GM12878 (cell line): ENCODE measurements at regions not wholly inside any gene's neighbourhood (a gene's known extent, or its start where the extent isn't known, plus 50 kb on each side); places are given as distances from the start of the nearest gene placed in this dataset.

Experiments used
- ATAC-seq: fragments of 200-7000 bp; cut with Tn5 transposase; 3 replicates; pipeline ENCODE4 v1.9.1; 2020; ENCODE audit warnings: mild to moderate bottlenecking, moderate library complexity
- BruUV-seq: library from RNA; stranded (reverse); fragments of 400-500 nt; replicated peaks from 2 replicates; lab custom pipeline; 2021; lab: Mats Ljungman, UMichigan
- CTCF ChIA-PET: fragments of 300-600 bp; sonication (Branson Sonifier 250); formaldehyde crosslinking; extraction: SDS; loops from one replicate; lab custom pipeline; 2021; ENCODE audit warnings: inconsistent platforms; lab: Yijun Ruan, JAX
- POLR2A ChIA-PET: fragments of 350-600 bp; formaldehyde crosslinking; extraction: SDS; loops from one replicate; lab custom pipeline; 2021; ENCODE audit warnings: inconsistent platforms; lab: Charles Lee
- RAD21 ChIA-PET: fragments of 300-600 bp; sonication (Branson Sonifier 250); formaldehyde crosslinking; loops from one replicate; lab custom pipeline; 2023; ENCODE audit warnings: antibody characterized with exemption; ENCODE audit not compliant: unreplicated experiment; lab: Charles Lee
- SMC1A ChIA-PET: fragments of 300-600 bp; sonication (Branson Sonifier 250); formaldehyde crosslinking; loops from one replicate; lab custom pipeline; 2023; ENCODE audit not compliant: unreplicated experiment, uncharacterized antibody; lab: Charles Lee
- DNase-seq: peaks from one replicate; pipeline ENCODE4 v3.0.0-alpha.2; 2011; ENCODE audit warnings: low read depth, low spot score
- FAIRE-seq: peaks from 3 replicates; lab custom pipeline; 2011; peaks lifted over from hg19 to GRCh38; lab: Jason Lieb, UNC
- H2AFZ ChIP-seq: 2 replicates; pipeline ENCODE4 v1.6.0; 2011; ENCODE audit warnings: low read depth, low read length, control low read depth; ENCODE audit not compliant: control insufficient read depth
- H3K27ac ChIP-seq: 2 replicates; pipeline ENCODE4 v1.5.1; 2011; ENCODE audit warnings: control low read depth; ENCODE audit not compliant: control insufficient read depth, insufficient read depth
- H3K27me3 ChIP-seq, 2 experiments: replicated peaks in 1 of 2; 2 replicates each; pipeline versions ENCODE4 v1.6.0 to v1.6.1; 2011; ENCODE audit warnings: low read length in 1 of 2; ENCODE audit not compliant: control insufficient read depth in 2 of 2, insufficient read depth in 2 of 2
- H3K36me3 ChIP-seq, 2 experiments: 2 replicates each; pipeline ENCODE4 v1.5.1; 2011; ENCODE audit warnings: low read length in 1 of 2; ENCODE audit not compliant: control insufficient read depth in 2 of 2, insufficient read depth in 2 of 2
- H3K4me1 ChIP-seq: 2 replicates; pipeline ENCODE4 v1.6.1; 2011; ENCODE audit warnings: mild to moderate bottlenecking, low read length, moderate library complexity, mixed read lengths; ENCODE audit not compliant: control insufficient read depth, insufficient read depth
- H3K4me2 ChIP-seq: 2 replicates; pipeline ENCODE4 v1.6.0; 2011; ENCODE audit warnings: control low read depth; ENCODE audit not compliant: control insufficient read depth, insufficient read depth
- H3K4me3 ChIP-seq: fragments of 200-600 bp; sonication (generic); 2 replicates; pipeline ENCODE4 v1.5.1; 2016
- H3K79me2 ChIP-seq: 2 replicates; pipeline ENCODE4 v1.6.0; 2011; ENCODE audit warnings: low read length; ENCODE audit not compliant: control insufficient read depth, insufficient read depth
- H3K9ac ChIP-seq: 2 replicates; pipeline ENCODE4 v1.8.0; 2011; ENCODE audit warnings: low read length, control low read depth, mixed read lengths; ENCODE audit not compliant: control insufficient read depth, insufficient read depth
- H3K9me3 ChIP-seq: replicated peaks from 3 replicates; pipeline ENCODE4 v1.5.1; 2011; ENCODE audit warnings: mild to moderate bottlenecking, low read length; ENCODE audit not compliant: control insufficient read depth, insufficient read depth
- H4K20me1 ChIP-seq: 2 replicates; pipeline ENCODE4 v1.6.0; 2011; ENCODE audit not compliant: control insufficient read depth, insufficient read depth
- CREB1 ChIP-seq: IDR thresholded peaks from 2 replicates; pipeline ENCODE4 v1.6.1; 2012; ENCODE audit warnings: low read depth, mild to moderate bottlenecking, inconsistent platforms
- CREM ChIP-seq: IDR thresholded peaks from 2 replicates; pipeline ENCODE4 v1.6.1; 2014; ENCODE audit warnings: antibody characterized with exemption, low read depth
- DPF2 ChIP-seq: fragments of 450-650 bp; IDR thresholded peaks from 2 replicates; pipeline ENCODE4 v1.6.1; 2017; ENCODE audit warnings: mild to moderate bottlenecking
- KAT2A ChIP-seq: conservative IDR thresholded peaks from 2 replicates; pipeline ENCODE4 v1.6.1; 2011; ENCODE audit warnings: low read depth, low read length; ENCODE audit not compliant: control insufficient read depth
- RBBP5 ChIP-seq: fragments of 200-600 bp; sonication (generic); conservative IDR thresholded peaks from 2 replicates; pipeline ENCODE4 v1.6.1; 2016
- SUPT20H ChIP-seq: IDR thresholded peaks from 2 replicates; pipeline ENCODE4 v1.6.1; 2011; ENCODE audit warnings: low read depth, mild to moderate bottlenecking, low read length, moderate library complexity, borderline replicate concordance; ENCODE audit not compliant: control insufficient read depth
- TCF7 ChIP-seq: IDR thresholded peaks from 2 replicates; pipeline ENCODE4 v1.6.1; 2014; ENCODE audit warnings: antibody characterized with exemption, borderline replicate concordance
- ZNF622 ChIP-seq: fragments of 450-650 bp; IDR thresholded peaks from 2 replicates; pipeline ENCODE4 v1.6.1; 2017; ENCODE audit warnings: mild to moderate bottlenecking, inconsistent platforms
- WGBS: methylation state at CpG from one replicate; pipeline ENCODE4 v1.1.6; 2016; ENCODE audit warnings: low lambda C conversion rate; ENCODE audit not compliant: insufficient replicate concordance, insufficient coverage; ENCODE audit errors: missing lambda C conversion rate; 5-methylcytosine and 5-hydroxymethylcytosine counted together
- in situ Hi-C: fragments of 300-500 bp; cut with MboI; formaldehyde crosslinking; loops from 9 replicates; pipeline ENCODE4 v1.14.3; 2018; ENCODE audit warnings: mixed read lengths
- intact Hi-C: fragments of 100-400 bp; cut with micrococcal nuclease; formaldehyde crosslinking; loops from one replicate; pipeline ENCODE4 v1.14.2; 2022; ENCODE audit not compliant: unreplicated experiment
- TF ChIP-seq, protein P1 (sequence below): IDR thresholded peaks from 2 replicates; pipeline ENCODE4 v1.6.1; 2012; ENCODE audit warnings: low read depth, low read length, improper control_type of control experiment
- TF ChIP-seq, protein P2 (sequence below): IDR thresholded peaks from 2 replicates; pipeline ENCODE4 v1.6.1; 2012; ENCODE audit warnings: low read length, inconsistent platforms
- TF ChIP-seq, protein P3 (sequence below): IDR thresholded peaks from 2 replicates; pipeline ENCODE4 v1.6.1; 2012; ENCODE audit warnings: mild to moderate bottlenecking, low read depth, low read length

DNA sequence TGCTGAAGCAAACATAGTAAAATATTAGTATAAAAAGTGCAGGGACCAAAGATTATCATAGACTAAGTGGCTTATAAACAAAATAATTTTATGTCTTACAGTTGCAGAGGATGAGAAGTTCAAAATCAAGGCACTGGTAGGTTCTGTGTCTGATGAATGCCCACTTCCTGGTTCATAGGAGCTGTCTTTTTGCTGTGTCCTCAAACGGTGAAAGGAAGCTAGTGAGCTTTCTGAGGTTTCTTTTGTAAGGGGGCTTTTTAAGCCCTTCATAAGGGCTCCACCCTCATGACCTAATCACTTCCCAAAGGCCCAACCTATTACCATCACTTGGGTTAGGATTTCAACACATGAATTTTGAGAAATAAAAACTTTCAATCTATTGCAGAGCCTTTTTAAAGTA is 946.7 kb upstream of the ACVR2A start:
- Histone ChIP-seq H2AFZ (no peak overlapping the region), H3K9ac (no peak overlapping the region), H3K9me3 (no peaks in the 10 kb centered on the region), H3K4me2 (no peak overlapping the region), H3K27ac (no peak overlapping the region), H3K79me2 (no peaks in the 10 kb centered on the region), H3K4me1 (no peaks in the 10 kb centered on the region), H3K27me3 (peaks cover 0 to 2% of the 10 kb centered on the region in 2 experiments; a peak in 1 of 4 replicates), H3K36me3 (no peaks in the 10 kb centered on the region), H4K20me1 (no peaks in the 10 kb centered on the region), H3K4me3 (no peak overlapping the region)
- RAD21 ChIA-PET = interaction anchor here (1.0 to 1.9 kb wide), 4 partner anchors 15 to 62 kb away, joined by 3 to 5 read pairs (median 3); no protein-coding TSS in a partner anchor
- WGBS = 0% methylated on average over 1 of the region's 1 CpG
- FAIRE-seq (no peak), DNase-seq (no peak), ATAC-seq (peak; percentile 71)
- in situ Hi-C loops = no loop called here
- SMC1A ChIA-PET = interaction anchor here (0.9 to 2.8 kb wide), 9 partner anchors 15 to 98 kb away, joined by 3 to 12 read pairs (median 3); no protein-coding TSS in a partner anchor
- BruUV-seq = no TSS peak
- intact Hi-C loops = no loop called here
- POLR2A ChIA-PET = interaction anchor here (0.6 to 0.9 kb wide), 2 partner anchors 8 to 77 kb away, joined by 3 read pairs; no protein-coding TSS in a partner anchor
- CTCF ChIA-PET = no interaction called here
- TF ChIP-seq, protein P1, sequence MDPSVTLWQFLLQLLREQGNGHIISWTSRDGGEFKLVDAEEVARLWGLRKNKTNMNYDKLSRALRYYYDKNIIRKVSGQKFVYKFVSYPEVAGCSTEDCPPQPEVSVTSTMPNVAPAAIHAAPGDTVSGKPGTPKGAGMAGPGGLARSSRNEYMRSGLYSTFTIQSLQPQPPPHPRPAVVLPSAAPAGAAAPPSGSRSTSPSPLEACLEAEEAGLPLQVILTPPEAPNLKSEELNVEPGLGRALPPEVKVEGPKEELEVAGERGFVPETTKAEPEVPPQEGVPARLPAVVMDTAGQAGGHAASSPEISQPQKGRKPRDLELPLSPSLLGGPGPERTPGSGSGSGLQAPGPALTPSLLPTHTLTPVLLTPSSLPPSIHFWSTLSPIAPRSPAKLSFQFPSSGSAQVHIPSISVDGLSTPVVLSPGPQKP = no peak
- no peak for TF ChIP-seq TCF7

DNA sequence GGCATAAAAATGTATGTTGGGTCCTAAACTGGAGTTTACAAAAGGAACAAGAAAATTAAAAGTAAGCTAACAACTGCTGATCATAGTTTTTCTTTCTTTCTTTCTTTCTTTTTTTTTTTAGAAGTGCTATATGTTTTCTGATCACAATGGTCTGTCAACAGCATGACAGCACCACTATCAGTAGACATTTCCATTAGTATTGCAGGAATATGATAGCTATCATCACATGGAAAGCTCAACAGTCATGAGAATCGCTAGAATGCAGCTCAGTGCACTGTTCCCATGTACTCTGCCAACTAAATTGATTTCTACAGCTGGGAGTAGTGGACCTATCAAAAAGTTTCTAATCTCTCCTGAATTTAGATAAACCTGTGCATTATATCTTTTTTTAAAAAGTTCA is 950.3 kb upstream of the ACVR2A start:
- BruUV-seq = no TSS peak
- H3K79me2 ChIP-seq = no peaks in the 10 kb centered on the region
- ATAC-seq (no peak), FAIRE-seq (no peak), DNase-seq (no peak)
- in situ Hi-C loops (no loop called here), intact Hi-C loops (no loop called here)
- H3K4me1 ChIP-seq = no peaks in the 10 kb centered on the region
- no peaks in the 10 kb centered on the region for H3K9me3 ChIP-seq
- no peak overlapping the region for H3K4me2 ChIP-seq
- H2AFZ ChIP-seq = no peak overlapping the region
- H3K9ac ChIP-seq = no peak overlapping the region
- CTCF ChIA-PET = interaction anchor here (0.6 to 1.2 kb wide), 2 partner anchors 9 to 1016 kb away, joined by 3 to 4 read pairs; no protein-coding TSS in a partner anchor
- H4K20me1 ChIP-seq = no peaks in the 10 kb centered on the region
- no peak overlapping the region for H3K27ac ChIP-seq
- H3K4me3 ChIP-seq = no peak overlapping the region
- WGBS = 33% methylated on average over 1 of the region's 1 CpG
- RAD21 ChIA-PET = interaction anchor here (0.7 to 1.8 kb wide), 12 partner anchors 10 to 161 kb away, joined by 3 to 6 read pairs (median 4); no protein-coding TSS in a partner anchor
- no peaks in the 10 kb centered on the region for H3K36me3 ChIP-seq
- SMC1A ChIA-PET = interaction anchor here (0.7 to 1.6 kb wide), 11 partner anchors 12 to 161 kb away, joined by 3 to 4 read pairs (median 3); no protein-coding TSS in a partner anchor
- no peaks in the 10 kb centered on the region for H3K27me3 ChIP-seq
- POLR2A ChIA-PET = interaction anchor here (1.1 kb wide), 1 partner anchor 18 kb away, joined by 3 read pairs; no protein-coding TSS in a partner anchor
- TF ChIP-seq CREB1 = no peak
- TF ChIP-seq SUPT20H = no peak
- TF ChIP-seq, protein P2, sequence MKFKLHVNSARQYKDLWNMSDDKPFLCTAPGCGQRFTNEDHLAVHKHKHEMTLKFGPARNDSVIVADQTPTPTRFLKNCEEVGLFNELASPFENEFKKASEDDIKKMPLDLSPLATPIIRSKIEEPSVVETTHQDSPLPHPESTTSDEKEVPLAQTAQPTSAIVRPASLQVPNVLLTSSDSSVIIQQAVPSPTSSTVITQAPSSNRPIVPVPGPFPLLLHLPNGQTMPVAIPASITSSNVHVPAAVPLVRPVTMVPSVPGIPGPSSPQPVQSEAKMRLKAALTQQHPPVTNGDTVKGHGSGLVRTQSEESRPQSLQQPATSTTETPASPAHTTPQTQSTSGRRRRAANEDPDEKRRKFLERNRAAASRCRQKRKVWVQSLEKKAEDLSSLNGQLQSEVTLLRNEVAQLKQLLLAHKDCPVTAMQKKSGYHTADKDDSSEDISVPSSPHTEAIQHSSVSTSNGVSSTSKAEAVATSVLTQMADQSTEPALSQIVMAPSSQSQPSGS = no peak
- no peak for TF ChIP-seq KAT2A
- no peak for TF ChIP-seq ZNF622
- TF ChIP-seq, protein P3, sequence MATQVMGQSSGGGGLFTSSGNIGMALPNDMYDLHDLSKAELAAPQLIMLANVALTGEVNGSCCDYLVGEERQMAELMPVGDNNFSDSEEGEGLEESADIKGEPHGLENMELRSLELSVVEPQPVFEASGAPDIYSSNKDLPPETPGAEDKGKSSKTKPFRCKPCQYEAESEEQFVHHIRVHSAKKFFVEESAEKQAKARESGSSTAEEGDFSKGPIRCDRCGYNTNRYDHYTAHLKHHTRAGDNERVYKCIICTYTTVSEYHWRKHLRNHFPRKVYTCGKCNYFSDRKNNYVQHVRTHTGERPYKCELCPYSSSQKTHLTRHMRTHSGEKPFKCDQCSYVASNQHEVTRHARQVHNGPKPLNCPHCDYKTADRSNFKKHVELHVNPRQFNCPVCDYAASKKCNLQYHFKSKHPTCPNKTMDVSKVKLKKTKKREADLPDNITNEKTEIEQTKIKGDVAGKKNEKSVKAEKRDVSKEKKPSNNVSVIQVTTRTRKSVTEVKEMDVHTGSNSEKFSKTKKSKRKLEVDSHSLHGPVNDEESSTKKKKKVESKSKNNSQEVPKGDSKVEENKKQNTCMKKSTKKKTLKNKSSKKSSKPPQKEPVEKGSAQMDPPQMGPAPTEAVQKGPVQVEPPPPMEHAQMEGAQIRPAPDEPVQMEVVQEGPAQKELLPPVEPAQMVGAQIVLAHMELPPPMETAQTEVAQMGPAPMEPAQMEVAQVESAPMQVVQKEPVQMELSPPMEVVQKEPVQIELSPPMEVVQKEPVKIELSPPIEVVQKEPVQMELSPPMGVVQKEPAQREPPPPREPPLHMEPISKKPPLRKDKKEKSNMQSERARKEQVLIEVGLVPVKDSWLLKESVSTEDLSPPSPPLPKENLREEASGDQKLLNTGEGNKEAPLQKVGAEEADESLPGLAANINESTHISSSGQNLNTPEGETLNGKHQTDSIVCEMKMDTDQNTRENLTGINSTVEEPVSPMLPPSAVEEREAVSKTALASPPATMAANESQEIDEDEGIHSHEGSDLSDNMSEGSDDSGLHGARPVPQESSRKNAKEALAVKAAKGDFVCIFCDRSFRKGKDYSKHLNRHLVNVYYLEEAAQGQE = no peak
- TF ChIP-seq DPF2 = no peak
- no peak for TF ChIP-seq RBBP5
- no peak for TF ChIP-seq CREM
